HG03025 (cell line): ENCODE measurements at regions not wholly inside any gene's neighbourhood (a gene's known extent, or its start where the extent isn't known, plus 50 kb on each side); places are given as distances from the start of the nearest gene placed in this dataset.
"Not testable (repeated sequence)": the region's sequence is repeated elsewhere in the genome, so short reads cannot be mapped to it uniquely, and the experiment has no call there.

ENCODE experiments used
- ATAC-seq: cut with Tn5 transposase; IDR thresholded peaks from one replicate; pipeline ENCODE4 v1.9.1; 2021; ENCODE audit warnings: mild to moderate bottlenecking, moderate library complexity; ENCODE audit not compliant: unreplicated experiment, low FRiP score

- ATAC-seq, result no peak
These were observed 229.2 kb downstream of the SQOR start for GRCh38 chr15:45863881-45864580.

GRCh38 chr15:45866616-45867015, 231.8 kb downstream of the SQOR start:
- no peak for ATAC-seq

GRCh38 chr15:45867281-45867680, 232.5 kb downstream of the SQOR start:
- ATAC-seq, result no peak

- ATAC-seq, result no peak
These were observed 233.4 kb downstream of the SQOR start for GRCh38 chr15:45868109-45868691.

GRCh38 chr15:45869034-45869668, 234.3 kb downstream of the SQOR start:
- no peak for ATAC-seq

GRCh38 chr15:45871121-45871855, 236.5 kb downstream of the SQOR start:
- ATAC-seq, result no peak

- ATAC-seq, result no peak
These were observed 239.0 kb downstream of the SQOR start for GRCh38 chr15:45873781-45874180.

GRCh38 chr15:45874566-45874965, 239.7 kb downstream of the SQOR start:
- ATAC-seq, result not testable (repeated sequence)

GRCh38 chr15:45884289-45884688, 249.5 kb downstream of the SQOR start:
- ATAC-seq, result no peak

- no peak for ATAC-seq
These were observed 250.1 kb downstream of the SQOR start for GRCh38 chr15:45884755-45885445.

GRCh38 chr15:45885801-45886200, 251.0 kb downstream of the SQOR start:
- no peak for ATAC-seq

GRCh38 chr15:45891766-45892165, 256.9 kb downstream of the SQOR start:
- ATAC-seq, result no peak

- ATAC-seq, result no peak
These were observed 257.4 kb downstream of the SQOR start for GRCh38 chr15:45892182-45892581.

GRCh38 chr15:45903283-45903682, 268.5 kb downstream of the SQOR start:
- no peak for ATAC-seq

- ATAC-seq, result no peak
These were observed 269.2 kb downstream of the SQOR start for GRCh38 chr15:45904019-45904418.

- ATAC-seq, result no peak
These were observed 271.4 kb downstream of the SQOR start for GRCh38 chr15:45906230-45906629.

- no peak for ATAC-seq
These were observed 275.8 kb downstream of the SQOR start for GRCh38 chr15:45910671-45911070.

GRCh38 chr15:45913451-45913850, 278.6 kb downstream of the SQOR start:
- ATAC-seq, result no peak

- no peak for ATAC-seq
These were observed 279.6 kb downstream of the SQOR start for GRCh38 chr15:45914425-45914824.

- ATAC-seq, result no peak
These were observed 284.0 kb downstream of the SQOR start for GRCh38 chr15:45918839-45919238.

GRCh38 chr15:45919806-45920205, 285.0 kb downstream of the SQOR start:
- no peak for ATAC-seq
